H9 (cell line): ENCODE measurements at regions not wholly inside any gene's neighbourhood (a gene's known extent, or its start where the extent isn't known, plus 50 kb on each side); places are given as distances from the start of the nearest gene placed in this dataset.

Experiments used
- DNase-seq: peaks from one replicate; pipeline ENCODE4 v3.0.0-alpha.2; 2017
- H2AFZ ChIP-seq: one replicate; pipeline ENCODE4 v1.6.1; 2013; ENCODE audit warnings: mild to moderate bottlenecking, low read length, control low read depth, moderate library complexity
- H2AK5ac ChIP-seq: 2 replicates; pipeline ENCODE4 v1.6.1; 2013; ENCODE audit warnings: low read length, control low read depth, mixed read lengths; ENCODE audit not compliant: insufficient read length
- H2BK120ac ChIP-seq: one replicate; pipeline ENCODE4 v1.6.1; 2013; ENCODE audit warnings: low read depth, mild to moderate bottlenecking, low read length, control low read depth, inconsistent platforms; ENCODE audit not compliant: poor library complexity, severe bottlenecking
- H2BK12ac ChIP-seq: 2 replicates; pipeline ENCODE4 v1.6.1; 2013; ENCODE audit warnings: low read length, control low read depth, mixed read lengths, low read depth; ENCODE audit not compliant: insufficient read length
- H2BK15ac ChIP-seq: 2 replicates; pipeline ENCODE4 v1.6.1; 2013; ENCODE audit warnings: low read depth, low read length, control low read depth
- H2BK20ac ChIP-seq: one replicate; pipeline ENCODE4 v1.6.1; 2013; ENCODE audit warnings: low read depth, mild to moderate bottlenecking, low read length, control low read depth, inconsistent platforms; ENCODE audit not compliant: poor library complexity, severe bottlenecking
- H2BK5ac ChIP-seq: 2 replicates; pipeline ENCODE4 v1.6.1; 2013; ENCODE audit warnings: low read length, control low read depth, mixed read lengths; ENCODE audit not compliant: insufficient read length
- H3K14ac ChIP-seq: 2 replicates; pipeline ENCODE4 v1.6.1; 2013; ENCODE audit warnings: low read length, control low read depth; ENCODE audit not compliant: insufficient read depth
- H3K18ac ChIP-seq: 2 replicates; pipeline ENCODE4 v1.6.1; 2013; ENCODE audit warnings: low read depth, mild to moderate bottlenecking, mixed read lengths, low read length, control low read depth; ENCODE audit not compliant: insufficient read length
- H3K23ac ChIP-seq: 2 replicates; pipeline ENCODE4 v1.6.1; 2013; ENCODE audit warnings: low read length, control low read depth, mixed read lengths, low read depth; ENCODE audit not compliant: insufficient read length
- H3K23me2 ChIP-seq: 2 replicates; pipeline ENCODE4 v1.6.1; 2013; ENCODE audit warnings: low read depth, mild to moderate bottlenecking, mixed read lengths, low read length, control low read depth; ENCODE audit not compliant: insufficient read length, poor library complexity, severe bottlenecking
- H3K27ac ChIP-seq: 2 replicates; pipeline ENCODE4 v1.5.1; 2013; ENCODE audit warnings: low read length, control low read depth, mixed read lengths, low read depth; ENCODE audit not compliant: insufficient read length
- H3K27me3 ChIP-seq: 2 replicates; pipeline ENCODE4 v1.6.1; 2013; ENCODE audit warnings: low read length, control low read depth, inconsistent platforms; ENCODE audit not compliant: insufficient read depth
- H3K4ac ChIP-seq: 2 replicates; pipeline ENCODE4 v1.6.1; 2013; ENCODE audit warnings: low read depth, mild to moderate bottlenecking, control low read depth, inconsistent platforms, low read length, moderate library complexity
- H3K4me1 ChIP-seq: 2 replicates; pipeline ENCODE4 v1.6.1; 2013; ENCODE audit warnings: low read length, control low read depth, inconsistent platforms; ENCODE audit not compliant: insufficient read depth
- H3K4me2 ChIP-seq: 2 replicates; pipeline ENCODE4 v1.6.1; 2013; ENCODE audit warnings: low read length, control low read depth, mixed read lengths; ENCODE audit not compliant: insufficient read length, insufficient read depth
- H3K56ac ChIP-seq: 2 replicates; pipeline ENCODE4 v1.6.1; 2013; ENCODE audit warnings: low read depth, mild to moderate bottlenecking, mixed read lengths, low read length, control low read depth; ENCODE audit not compliant: insufficient read length
- H3K79me1 ChIP-seq: 2 replicates; pipeline ENCODE4 v1.6.1; 2013; ENCODE audit warnings: low read depth, mild to moderate bottlenecking, moderate library complexity, low read length, control low read depth, inconsistent platforms; ENCODE audit not compliant: insufficient read depth, poor library complexity, severe bottlenecking
- H3K79me2 ChIP-seq: 2 replicates; pipeline ENCODE4 v1.6.1; 2013; ENCODE audit warnings: low read length, control low read depth, inconsistent platforms; ENCODE audit not compliant: insufficient read depth
- H3K9ac ChIP-seq: 2 replicates; pipeline ENCODE4 v1.6.1; 2013; ENCODE audit warnings: low read length, control low read depth, mixed read lengths; ENCODE audit not compliant: insufficient read length; ENCODE audit errors: extremely low read depth
- H3K9me3 ChIP-seq: one replicate; pipeline ENCODE4 v1.6.1; 2013; ENCODE audit warnings: low read depth, low read length, inconsistent platforms; ENCODE audit not compliant: control insufficient read depth
- H3T11ph ChIP-seq: one replicate; pipeline ENCODE4 v1.6.1; 2013; ENCODE audit warnings: mild to moderate bottlenecking, low read length, control low read depth, inconsistent platforms
- H4K20me1 ChIP-seq: one replicate; pipeline ENCODE4 v1.6.1; 2013; ENCODE audit not compliant: control insufficient read depth, insufficient read length, insufficient read depth
- H4K5ac ChIP-seq: 2 replicates; pipeline ENCODE4 v1.6.1; 2013; ENCODE audit warnings: low read depth, mild to moderate bottlenecking, mixed read lengths, low read length, control low read depth; ENCODE audit not compliant: insufficient read length
- H4K8ac ChIP-seq: replicated peaks from 2 replicates; pipeline ENCODE4 v1.6.1; 2013; ENCODE audit warnings: low read length, control low read depth, mixed read lengths, low read depth; ENCODE audit not compliant: insufficient read length
- H4K91ac ChIP-seq: 2 replicates; pipeline ENCODE4 v1.6.1; 2013; ENCODE audit warnings: low read depth, mild to moderate bottlenecking, moderate library complexity, mixed read lengths, low read length, control low read depth; ENCODE audit not compliant: insufficient read length
- H3K27ac Mint-ChIP-seq, 3 experiments: 2 replicates in 2 of 3; 3 replicates in 1 of 3; pipeline ENCODE4 v1.8.0; 2020 to 2021; ENCODE audit warnings: mixed read lengths in 3 of 3, mild to moderate bottlenecking in 1 of 3, moderate library complexity in 1 of 3
- H3K27me3 Mint-ChIP-seq: 2 replicates; pipeline ENCODE4 v1.8.0; 2021; ENCODE audit warnings: low read depth, mild to moderate bottlenecking, moderate library complexity, mixed read lengths
- H3K36me3 Mint-ChIP-seq, 3 experiments: 2 replicates in 2 of 3; 3 replicates in 1 of 3; pipeline ENCODE4 v1.8.0; 2020 to 2021; ENCODE audit warnings: low read depth in 3 of 3, mixed read lengths in 3 of 3; ENCODE audit not compliant: insufficient read depth in 1 of 3
- H3K4me1 Mint-ChIP-seq, 2 experiments: 2 replicates each; pipeline ENCODE4 v1.8.0; 2020; ENCODE audit warnings: mixed read lengths in 2 of 2
- H3K4me3 Mint-ChIP-seq, 2 experiments: 2 replicates in 1 of 2; 3 replicates in 1 of 2; pipeline ENCODE4 v1.8.0; 2020 to 2021; ENCODE audit warnings: mild to moderate bottlenecking in 2 of 2, mixed read lengths in 2 of 2, moderate library complexity in 1 of 2
- H3K9me3 Mint-ChIP-seq, 2 experiments: 2 replicates in 1 of 2; 3 replicates in 1 of 2; pipeline ENCODE4 v1.8.0; 2020; ENCODE audit warnings: mild to moderate bottlenecking in 2 of 2, mixed read lengths in 2 of 2, moderate library complexity in 1 of 2
- WGBS: extraction: QIAGEN DNeasy Blood & Tissue Kit; methylation state at CpG from one replicate; pipeline ENCODE4 v1.1.7; 2013; ENCODE audit warnings: missing lambda C conversion rate, low lambda C conversion rate, mixed read lengths; ENCODE audit not compliant: insufficient read length; ENCODE audit errors: extremely low coverage; 5-methylcytosine and 5-hydroxymethylcytosine counted together
- TF ChIP-seq, protein P1 (sequence below): fragments of 200-600 bp; sonication (generic); conservative IDR thresholded peaks from 3 replicates; pipeline ENCODE4 v1.8.0; 2021; ENCODE audit warnings: antibody characterized with exemption, mild to moderate bottlenecking

DNA sequence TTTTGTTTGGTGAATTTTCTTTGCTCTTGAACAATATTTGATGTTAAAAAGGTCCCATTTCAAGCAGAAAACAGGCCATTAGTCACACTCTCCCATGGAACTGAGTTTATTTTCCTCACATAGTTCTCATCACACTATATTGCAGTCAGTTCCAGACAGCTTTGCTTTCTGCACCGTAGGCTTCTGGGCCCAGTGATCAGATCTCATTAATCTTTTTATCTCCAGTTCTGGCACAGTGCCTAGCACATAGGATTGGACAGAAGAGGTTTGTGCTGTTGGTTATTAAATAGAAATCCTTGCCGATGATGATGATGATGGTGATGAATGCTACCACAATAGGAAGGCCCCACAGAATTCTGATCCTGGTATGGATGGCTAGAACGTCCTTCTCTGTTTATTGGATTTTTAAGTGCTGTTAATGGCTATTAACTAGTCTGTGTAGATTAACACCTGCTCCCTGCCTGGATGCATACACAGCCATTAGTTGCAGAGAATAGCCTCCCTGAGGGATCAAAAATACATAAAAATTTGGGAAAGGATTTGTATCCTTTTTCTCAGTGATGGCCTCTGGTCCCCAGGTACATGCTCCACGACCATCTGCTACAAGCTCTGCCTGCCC lies 52.0 kb upstream of the NTRK2 start:
- no peaks in the 10 kb centered on the region; the same call in 1 of the 2 replicates for H3K27me3 Mint-ChIP-seq
- H2BK120ac ChIP-seq = no peak overlapping the region
- H3K4me3 Mint-ChIP-seq = no peak overlapping the region
- TF ChIP-seq, protein P1, sequence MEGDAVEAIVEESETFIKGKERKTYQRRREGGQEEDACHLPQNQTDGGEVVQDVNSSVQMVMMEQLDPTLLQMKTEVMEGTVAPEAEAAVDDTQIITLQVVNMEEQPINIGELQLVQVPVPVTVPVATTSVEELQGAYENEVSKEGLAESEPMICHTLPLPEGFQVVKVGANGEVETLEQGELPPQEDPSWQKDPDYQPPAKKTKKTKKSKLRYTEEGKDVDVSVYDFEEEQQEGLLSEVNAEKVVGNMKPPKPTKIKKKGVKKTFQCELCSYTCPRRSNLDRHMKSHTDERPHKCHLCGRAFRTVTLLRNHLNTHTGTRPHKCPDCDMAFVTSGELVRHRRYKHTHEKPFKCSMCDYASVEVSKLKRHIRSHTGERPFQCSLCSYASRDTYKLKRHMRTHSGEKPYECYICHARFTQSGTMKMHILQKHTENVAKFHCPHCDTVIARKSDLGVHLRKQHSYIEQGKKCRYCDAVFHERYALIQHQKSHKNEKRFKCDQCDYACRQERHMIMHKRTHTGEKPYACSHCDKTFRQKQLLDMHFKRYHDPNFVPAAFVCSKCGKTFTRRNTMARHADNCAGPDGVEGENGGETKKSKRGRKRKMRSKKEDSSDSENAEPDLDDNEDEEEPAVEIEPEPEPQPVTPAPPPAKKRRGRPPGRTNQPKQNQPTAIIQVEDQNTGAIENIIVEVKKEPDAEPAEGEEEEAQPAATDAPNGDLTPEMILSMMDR = no peak
- H3K56ac ChIP-seq = no peak overlapping the region
- WGBS = no CpG with 5 or more reads among the region's 4 CpGs
- no peaks in the 10 kb centered on the region for H3K27me3 ChIP-seq
- H2AFZ ChIP-seq = no peak overlapping the region
- DNase-seq = no peak
- H3K9ac ChIP-seq = no peak overlapping the region
- no peak overlapping the region for H3T11ph ChIP-seq
- no peak overlapping the region for H3K4ac ChIP-seq
- no peak overlapping the region for H4K91ac ChIP-seq
- H3K14ac ChIP-seq = no peak overlapping the region
- H3K9me3 Mint-ChIP-seq = no peaks in the 10 kb centered on the region
- no peak overlapping the region for H2BK15ac ChIP-seq
- H3K23ac ChIP-seq = no peak overlapping the region
- H4K5ac ChIP-seq = no peak overlapping the region
- H3K27ac ChIP-seq = no peak overlapping the region
- H3K18ac ChIP-seq = no peak overlapping the region
- H3K79me1 ChIP-seq = no peaks in the 10 kb centered on the region
- H2BK12ac ChIP-seq = no peak overlapping the region
- no peak overlapping the region for H4K8ac ChIP-seq
- no peak overlapping the region for H2BK20ac ChIP-seq
- no peaks in the 10 kb centered on the region for H3K36me3 Mint-ChIP-seq
- H3K4me1 Mint-ChIP-seq = peaks cover 22 to 23% of the 10 kb centered on the region in 2 experiments
- H3K27ac Mint-ChIP-seq = no peak overlapping the region
- no peaks in the 10 kb centered on the region for H3K9me3 ChIP-seq
- no peak overlapping the region for H3K4me2 ChIP-seq
- no peaks in the 10 kb centered on the region for H3K23me2 ChIP-seq
- H2BK5ac ChIP-seq = no peak overlapping the region
- no peak overlapping the region for H2AK5ac ChIP-seq
- peaks cover 4% of the 10 kb centered on the region; the same call in 1 of the 2 replicates for H3K4me1 ChIP-seq
- H3K79me2 ChIP-seq = no peaks in the 10 kb centered on the region
- H4K20me1 ChIP-seq = no peaks in the 10 kb centered on the region
